Left ventricle myocardium inferior (tissue), 1 donor: ENCODE measurements at regions not wholly inside any gene's neighbourhood (a gene's known extent, or its start where the extent isn't known, plus 50 kb on each side); places are given as distances from the start of the nearest gene placed in this dataset.

Experiments used
- DNase-seq: peaks from one replicate; pipeline ENCODE4 v3.0.0-alpha.2; 2020
- H3K27ac ChIP-seq: fragments of 200-600 bp; replicated peaks from 2 replicates; pipeline ENCODE4 v1.8.0; 2021
- H3K27me3 ChIP-seq: fragments of 200-600 bp; 2 replicates; pipeline ENCODE4 v1.8.0; 2021; ENCODE audit warnings: low read depth
- H3K36me3 ChIP-seq: fragments of 200-600 bp; 2 replicates; pipeline ENCODE4 v1.8.0; 2021
- H3K4me1 ChIP-seq: fragments of 200-600 bp; 2 replicates; pipeline ENCODE4 v1.8.0; 2021
- H3K4me3 ChIP-seq: fragments of 200-600 bp; 2 replicates; pipeline ENCODE4 v1.8.0; 2021; ENCODE audit warnings: mild to moderate bottlenecking, moderate library complexity
- H3K9me3 ChIP-seq: fragments of 200-600 bp; replicated peaks from 2 replicates; pipeline ENCODE4 v1.8.0; 2021
- CTCF ChIP-seq: fragments of 200-600 bp; IDR thresholded peaks from 2 replicates; pipeline ENCODE4 v1.8.0; 2021; ENCODE audit warnings: antibody characterized with exemption, mild to moderate bottlenecking, borderline replicate concordance
- intact Hi-C: fragments of 100-400 bp; cut with micrococcal nuclease; formaldehyde crosslinking; loops from one replicate; pipeline ENCODE4 v1.11.0; 2022
- donor health status: DM: no; HTN: yes; CAD: no; lungs with severe emphysema.

- no peak overlapping the region for H3K27ac ChIP-seq
- no peaks in the 10 kb centered on the region for H3K27me3 ChIP-seq
- no peak for TF ChIP-seq CTCF
- H3K4me1 ChIP-seq, result no peaks in the 10 kb centered on the region
- H3K36me3 ChIP-seq, result no peaks in the 10 kb centered on the region
- no peak for DNase-seq
- intact Hi-C loops, result no loop called here
- H3K4me3 ChIP-seq, result no peak overlapping the region
- no peaks in the 10 kb centered on the region for H3K9me3 ChIP-seq
Observed at GRCh38 chr5:124352312-124352711, 394.1 kb downstream of the ZNF608 start.

- no peak overlapping the region for H3K4me3 ChIP-seq
- H3K4me1 ChIP-seq, result no peaks in the 10 kb centered on the region
- H3K27ac ChIP-seq, result no peak overlapping the region
- DNase-seq, result no peak
- intact Hi-C loops, result no loop called here
- TF ChIP-seq CTCF, result no peak
- no peaks in the 10 kb centered on the region for H3K9me3 ChIP-seq
- H3K36me3 ChIP-seq, result no peaks in the 10 kb centered on the region
- H3K27me3 ChIP-seq, result no peaks in the 10 kb centered on the region
Observed at GRCh38 chr5:124349931-124350330, 396.5 kb downstream of the ZNF608 start.

- Histone ChIP-seq H3K4me3 (no peak overlapping the region), H3K27ac (no peak overlapping the region)
- no peak for TF ChIP-seq CTCF
Observed at GRCh38 chr5:124343451-124343867, 403.0 kb downstream of the ZNF608 start.

GRCh38 chr5:124342986-124343385 is 403.5 kb downstream of the ZNF608 start:
- TF ChIP-seq CTCF, result no peak
- intact Hi-C loops, result no loop called here

More at GRCh38 chr5:124343451-124343867, 403.0 kb downstream of the ZNF608 start:
- DNase-seq, result no peak
- Histone ChIP-seq H3K9me3 (no peaks in the 10 kb centered on the region), H3K27me3 (no peaks in the 10 kb centered on the region), H3K36me3 (no peaks in the 10 kb centered on the region), H3K4me1 (peaks cover 36% of the 10 kb centered on the region)
- intact Hi-C loops, result no loop called here

GRCh38 chr5:124342584-124342983 is 403.9 kb downstream of the ZNF608 start:
- Histone ChIP-seq H3K9me3 (no peaks in the 10 kb centered on the region), H3K4me3 (no peak overlapping the region), H3K36me3 (no peaks in the 10 kb centered on the region), H3K27me3 (no peaks in the 10 kb centered on the region), H3K4me1 (peaks cover 36% of the 10 kb centered on the region), H3K27ac (peak overlapping the region; percentile 71)
- no peak for TF ChIP-seq CTCF
- intact Hi-C loops, result no loop called here
- no peak for DNase-seq

More at GRCh38 chr5:124342986-124343385, 403.5 kb downstream of the ZNF608 start:
- peaks cover 36% of the 10 kb centered on the region for H3K4me1 ChIP-seq
- peak overlapping the region; percentile 71 for H3K27ac ChIP-seq
- no peaks in the 10 kb centered on the region for H3K9me3 ChIP-seq
- no peaks in the 10 kb centered on the region for H3K36me3 ChIP-seq
- DNase-seq, result no peak
- no peaks in the 10 kb centered on the region for H3K27me3 ChIP-seq
- H3K4me3 ChIP-seq, result no peak overlapping the region

GRCh38 chr5:124342027-124342471 is 404.4 kb downstream of the ZNF608 start:
- H3K27ac ChIP-seq, result peak overlapping the region; percentile 71
- H3K4me3 ChIP-seq, result peak overlapping the region; percentile 9
- peak; percentile 20 for DNase-seq
- no peak for TF ChIP-seq CTCF
- H3K4me1 ChIP-seq, result peaks cover 36% of the 10 kb centered on the region
- H3K27me3 ChIP-seq, result no peaks in the 10 kb centered on the region
- H3K36me3 ChIP-seq, result no peaks in the 10 kb centered on the region
- intact Hi-C loops, result no loop called here
- H3K9me3 ChIP-seq, result no peaks in the 10 kb centered on the region
